ENCODE measurements at regions not wholly inside any gene's neighbourhood (a gene's known extent, or its start where the extent isn't known, plus 50 kb on each side); places are given as distances from the start of the nearest gene placed in this dataset.

- Histone ChIP-seq H3K27me3 (ENCODE audit: control insufficient read depth, insufficient read depth, low read length) (no peaks in the 10 kb centered on the region), H3K9me3 (ENCODE audit: control insufficient read depth in 2 of 3, insufficient read depth in 1 of 3, low read length in 3 of 3) (peaks cover 0 to 4% (median 0%) of the 10 kb centered on the region in 3 donors), H3K9ac (ENCODE audit: low read length in 3 of 3) (no peak overlapping the region), H3K4me1 (ENCODE audit: control insufficient read depth in 2 of 3, insufficient read depth in 2 of 3, low read depth in 1 of 3, low read length in 3 of 3) (no peaks in the 10 kb centered on the region), H3K27ac (ENCODE audit: low read depth in 2 of 2, low read length in 2 of 2) (no peak overlapping the region), H3K4me3 (ENCODE audit: low read length in 3 of 3) (no peak overlapping the region), H3K36me3 (ENCODE audit: control insufficient read depth in 2 of 3, insufficient read depth in 3 of 3, low read length in 3 of 3) (no peaks in the 10 kb centered on the region)
- intact Hi-C loops (cut with DNase I), result no loop called here
- FAIRE-seq (no peak), DNase-seq (no peak)
- no peak for TF ChIP-seq CTCF (IDR thresholded peaks at IDR 0.05; ENCODE audit: borderline replicate concordance, extremely low read depth, insufficient read depth)
Observed at GRCh38 chr19:31532034-31532433, 182.8 kb upstream of the TSHZ3 start.

GRCh38 chr19:31533114-31533513 lies 183.9 kb upstream of the TSHZ3 start:
- no peak for FAIRE-seq
- no peaks in the 10 kb centered on the region for H3K9me3 ChIP-seq (ENCODE audit: control insufficient read depth in 2 of 3, insufficient read depth in 1 of 3, low read length in 3 of 3)
- no peak for DNase-seq
- H3K27me3 ChIP-seq (ENCODE audit: control insufficient read depth, insufficient read depth, low read length), result no peaks in the 10 kb centered on the region
- no peak overlapping the region for H3K4me3 ChIP-seq (ENCODE audit: low read length in 3 of 3)
- intact Hi-C loops (cut with DNase I), result no loop called here
- H3K36me3 ChIP-seq (ENCODE audit: control insufficient read depth in 2 of 3, insufficient read depth in 3 of 3, low read length in 3 of 3), result no peaks in the 10 kb centered on the region
- H3K4me1 ChIP-seq (ENCODE audit: control insufficient read depth in 2 of 3, insufficient read depth in 2 of 3, low read depth in 1 of 3, low read length in 3 of 3), result no peaks in the 10 kb centered on the region
- no peak for TF ChIP-seq CTCF (IDR thresholded peaks at IDR 0.05; ENCODE audit: borderline replicate concordance, extremely low read depth, insufficient read depth)
- no peak overlapping the region for H3K27ac ChIP-seq (ENCODE audit: low read depth in 2 of 2, low read length in 2 of 2)
- H3K9ac ChIP-seq (ENCODE audit: low read length in 3 of 3), result no peak overlapping the region

GRCh38 chr19:31534231-31534630 lies 185.0 kb upstream of the TSHZ3 start:
- no peak overlapping the region for H3K4me3 ChIP-seq (ENCODE audit: low read length in 3 of 3)
- DNase-seq, result no peak
- no peaks in the 10 kb centered on the region for H3K9me3 ChIP-seq (ENCODE audit: control insufficient read depth in 2 of 3, insufficient read depth in 1 of 3, low read length in 3 of 3)
- TF ChIP-seq CTCF (IDR thresholded peaks at IDR 0.05; ENCODE audit: borderline replicate concordance, extremely low read depth, insufficient read depth), result no peak
- no peaks in the 10 kb centered on the region for H3K27me3 ChIP-seq (ENCODE audit: control insufficient read depth, insufficient read depth, low read length)
- H3K36me3 ChIP-seq (ENCODE audit: control insufficient read depth in 2 of 3, insufficient read depth in 3 of 3, low read length in 3 of 3), result no peaks in the 10 kb centered on the region
- H3K4me1 ChIP-seq (ENCODE audit: control insufficient read depth in 2 of 3, insufficient read depth in 2 of 3, low read depth in 1 of 3, low read length in 3 of 3), result no peaks in the 10 kb centered on the region
- no peak overlapping the region for H3K9ac ChIP-seq (ENCODE audit: low read length in 3 of 3)
- no peak overlapping the region for H3K27ac ChIP-seq (ENCODE audit: low read depth in 2 of 2, low read length in 2 of 2)
- no peak for FAIRE-seq
- intact Hi-C loops (cut with DNase I), result no loop called here

Data from kidney (tissue), 13 donors.